ENCODE measurements at regions not wholly inside any gene's neighbourhood (a gene's known extent, or its start where the extent isn't known, plus 50 kb on each side); places are given as distances from the start of the nearest gene placed in this dataset.

GRCh38 chr3:14598143-14598569 is 53.4 kb upstream of the CCDC174 start (continued):
- TF ChIP-seq CREB5 (CRISPR knock-in tag; IDR thresholded peaks at IDR 0.05) (no peak), RBM39 (optimal IDR thresholded peaks at IDR 0.05; ENCODE audit: low read depth, low read length) (no peak), HIVEP1 (CRISPR knock-in tag; IDR thresholded peaks at IDR 0.05) (no peak), MCM5 (IDR thresholded peaks at IDR 0.05; ENCODE audit: low read depth) (no peak), HDAC2 (IDR thresholded peaks at IDR 0.05) (peak; percentile 93), TCF3 (CRISPR knock-in tag; IDR thresholded peaks at IDR 0.05) (no peak), ZNF263 (CRISPR knock-in tag; IDR thresholded peaks at IDR 0.05; ENCODE audit: borderline replicate concordance) (peak; percentile 40; the same call in 1 of the 2 replicates), L3MBTL2 (IDR thresholded peaks at IDR 0.05) (no peak), REST (IDR thresholded peaks at IDR 0.05; ENCODE audit: borderline replicate concordance) (peak; percentile 100), REST (CRISPR knock-in tag; IDR thresholded peaks at IDR 0.05; ENCODE audit: low read depth) (peak; percentile 99), CXXC5 (CRISPR knock-in tag; IDR thresholded peaks at IDR 0.05) (peak; percentile 84), TFAM (CRISPR knock-in tag; conservative IDR thresholded peaks at IDR 0.05) (no peak), ZNF57 (CRISPR knock-in tag; IDR thresholded peaks at IDR 0.05) (no peak), HLTF (IDR thresholded peaks at IDR 0.05) (no peak), TEAD4 (IDR thresholded peaks at IDR 0.05; ENCODE audit: low read length) (no peak), TEAD4 (CRISPR knock-in tag; IDR thresholded peaks at IDR 0.05; ENCODE audit: borderline replicate concordance) (no peak), ZNF280B (CRISPR knock-in tag; IDR thresholded peaks at IDR 0.05) (no peak), KAT2B (IDR thresholded peaks at IDR 0.05; ENCODE audit: low read depth, low read length) (no peak), KDM4B (IDR thresholded peaks at IDR 0.05; ENCODE audit: borderline replicate concordance in 2 of 2, low read depth in 1 of 2) (no peak), PHB2 (IDR thresholded peaks at IDR 0.05; ENCODE audit: low read depth) (no peak), DLX4 (CRISPR knock-in tag; IDR thresholded peaks at IDR 0.05) (no peak)

All from K562 (cell line).